ENCODE measurements at regions not wholly inside any gene's neighbourhood (a gene's known extent, or its start where the extent isn't known, plus 50 kb on each side); places are given as distances from the start of the nearest gene placed in this dataset.

- FAIRE-seq = no peak
- Histone ChIP-seq H3K27me3 (ENCODE audit: control insufficient read depth, extremely low read depth, insufficient read depth, low read length) (no peaks in the 10 kb centered on the region), H3K9me3 (ENCODE audit: control insufficient read depth, low read depth, low read length) (no peaks in the 10 kb centered on the region), H3K27ac (ENCODE audit: control insufficient read depth, insufficient read depth, low read length) (no peak overlapping the region), H3K4me3 (ENCODE audit: control insufficient read depth in 2 of 3, extremely low read depth in 1 of 3, insufficient read depth in 2 of 3, low read depth in 1 of 3, low read length in 3 of 3) (no peak overlapping the region), H3K36me3 (ENCODE audit: control insufficient read depth in 2 of 2, extremely low read depth in 1 of 2, insufficient read depth in 2 of 2, low read length in 2 of 2) (no peaks in the 10 kb centered on the region), H3K9ac (ENCODE audit: control insufficient read depth, extremely low read depth, insufficient read depth, low read length) (no peak overlapping the region), H3K4me2 (ENCODE audit: control insufficient read depth, extremely low read depth, insufficient read depth, low read depth, low read length) (no peak overlapping the region), H3K9me1 (ENCODE audit: control insufficient read depth, extremely low read depth, insufficient read depth, low read length) (no peaks in the 10 kb centered on the region), H3K4me1 (ENCODE audit: control insufficient read depth, extremely low read depth, insufficient read depth, low read length) (peaks cover 20% of the 10 kb centered on the region), H3K79me2 (ENCODE audit: control insufficient read depth, insufficient read depth, low read length) (no peaks in the 10 kb centered on the region), H4K20me1 (ENCODE audit: control insufficient read depth, extremely low read depth, insufficient read depth, low read length) (no peaks in the 10 kb centered on the region), H2AFZ (ENCODE audit: control insufficient read depth, low read length) (peak overlapping the region; percentile 24)
- peak in 1 of 3 experiments; percentile 54 for TF ChIP-seq CTCF (optimal IDR thresholded peaks at IDR 0.05 in 1 of 3, IDR thresholded peaks at IDR 0.05 in 1 of 3, conservative IDR thresholded peaks at IDR 0.05 in 1 of 3; ENCODE audit: extremely low read depth in 1 of 3, insufficient read depth in 2 of 3, low read length in 3 of 3)
- TF ChIP-seq EZH2 (IDR thresholded peaks at IDR 0.05; ENCODE audit: low read length) = no peak
- DNase-seq (ENCODE audit: low read depth, low spot score) = no peak
- dilution Hi-C loops (cut with MboI; ENCODE audit: extremely low pct_ligation_motif_present, low sequenced_read_pairs) = no loop called here
Observed at GRCh38 chr6:17012421-17013225, 89.2 kb upstream of the STMND1 start.

DNA sequence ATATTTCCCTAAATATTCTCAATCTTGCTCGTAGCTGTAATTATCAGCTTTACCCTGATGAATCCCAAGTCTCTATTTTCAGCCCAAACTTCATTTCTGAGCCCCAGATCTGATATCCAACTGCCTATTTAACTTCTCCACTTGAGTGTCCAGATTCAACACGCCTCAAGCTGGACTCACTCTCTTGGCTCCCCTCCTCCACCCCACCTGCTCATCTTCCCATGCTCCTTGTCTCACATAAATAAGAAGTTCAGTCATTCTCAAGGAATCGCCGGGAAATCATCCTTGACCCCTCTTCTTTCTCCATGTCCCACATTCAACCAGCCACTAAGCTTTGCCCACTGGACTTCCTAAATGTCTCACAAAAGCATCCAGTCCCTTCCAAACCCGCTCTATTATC is 89.9 kb upstream of the STMND1 start:
- Histone ChIP-seq H4K20me1 (ENCODE audit: control insufficient read depth, extremely low read depth, insufficient read depth, low read length) (no peaks in the 10 kb centered on the region), H3K9me3 (ENCODE audit: control insufficient read depth, low read depth, low read length) (no peaks in the 10 kb centered on the region), H3K4me2 (ENCODE audit: control insufficient read depth, extremely low read depth, insufficient read depth, low read depth, low read length) (no peak overlapping the region), H2AFZ (ENCODE audit: control insufficient read depth, low read length) (peak overlapping the region; percentile 24), H3K27ac (ENCODE audit: control insufficient read depth, insufficient read depth, low read length) (no peak overlapping the region), H3K4me3 (ENCODE audit: control insufficient read depth in 2 of 3, extremely low read depth in 1 of 3, insufficient read depth in 2 of 3, low read depth in 1 of 3, low read length in 3 of 3) (no peak overlapping the region), H3K79me2 (ENCODE audit: control insufficient read depth, insufficient read depth, low read length) (no peaks in the 10 kb centered on the region), H3K36me3 (ENCODE audit: control insufficient read depth in 2 of 2, extremely low read depth in 1 of 2, insufficient read depth in 2 of 2, low read length in 2 of 2) (no peaks in the 10 kb centered on the region), H3K9ac (ENCODE audit: control insufficient read depth, extremely low read depth, insufficient read depth, low read length) (no peak overlapping the region), H3K9me1 (ENCODE audit: control insufficient read depth, extremely low read depth, insufficient read depth, low read length) (no peaks in the 10 kb centered on the region), H3K27me3 (ENCODE audit: control insufficient read depth, extremely low read depth, insufficient read depth, low read length) (no peaks in the 10 kb centered on the region), H3K4me1 (ENCODE audit: control insufficient read depth, extremely low read depth, insufficient read depth, low read length) (peaks cover 20% of the 10 kb centered on the region)
- dilution Hi-C loops (cut with MboI; ENCODE audit: extremely low pct_ligation_motif_present, low sequenced_read_pairs) = no loop called here
- FAIRE-seq (no peak), DNase-seq (ENCODE audit: low read depth, low spot score) (no peak)
- TF ChIP-seq CTCF (optimal IDR thresholded peaks at IDR 0.05 in 1 of 3, IDR thresholded peaks at IDR 0.05 in 1 of 3, conservative IDR thresholded peaks at IDR 0.05 in 1 of 3; ENCODE audit: extremely low read depth in 1 of 3, insufficient read depth in 2 of 3, low read length in 3 of 3) = no peak
- TF ChIP-seq EZH2 (IDR thresholded peaks at IDR 0.05; ENCODE audit: low read length) = no peak
